Stimulated activated CD4-positive, alpha-beta T cell treated with anti-CD3 and anti-CD28 coated beads, TNF-alpha, amount 100 ng/mL, for 48 hours (primary cell): ENCODE measurements at regions not wholly inside any gene's neighbourhood (a gene's known extent, or its start where the extent isn't known, plus 50 kb on each side); places are given as distances from the start of the nearest gene placed in this dataset.
"Not testable (repeated sequence)": the region's sequence is repeated elsewhere in the genome, so short reads cannot be mapped to it uniquely, and the experiment has no call there.

Experiments used
- DNase-seq, 3 donors: peaks; one replicate each; pipeline ENCODE4 v3.0.0-alpha.2; 2020; ENCODE audit warnings: low read depth in 3 of 3

- DNase-seq: no peak
These were observed 71.7 kb upstream of the PELI2 start for GRCh38 chr14:56046546-56046945.

GRCh38 chr14:56046996-56047395 is 71.2 kb upstream of the PELI2 start:
- DNase-seq: no peak

GRCh38 chr14:56049536-56049935 is 68.7 kb upstream of the PELI2 start:
- no peak for DNase-seq

GRCh38 chr14:56055511-56055910 is 62.7 kb upstream of the PELI2 start:
- no peak for DNase-seq

- no peak for DNase-seq
These were observed 62.2 kb upstream of the PELI2 start for GRCh38 chr14:56056031-56056430.

- DNase-seq: no peak
These were observed 61.0 kb upstream of the PELI2 start for GRCh38 chr14:56057071-56057741.

GRCh38 chr14:56057767-56058166 is 60.4 kb upstream of the PELI2 start:
- DNase-seq: no peak

- DNase-seq: no peak
These were observed 59.2 kb upstream of the PELI2 start for GRCh38 chr14:56059054-56059453.

GRCh38 chr14:56061051-56061450 is 57.2 kb upstream of the PELI2 start:
- no peak for DNase-seq

- no peak for DNase-seq
These were observed 55.1 kb upstream of the PELI2 start for GRCh38 chr14:56063131-56063530.

GRCh38 chr14:56064513-56064912 is 53.7 kb upstream of the PELI2 start:
- no peak for DNase-seq

- DNase-seq: not testable (repeated sequence)
These were observed 53.0 kb upstream of the PELI2 start for GRCh38 chr14:56065199-56065598.

GRCh38 chr14:56065621-56066290 is 52.5 kb upstream of the PELI2 start:
- no peak for DNase-seq
